DOHH2 (cell line): ENCODE measurements at regions not wholly inside any gene's neighbourhood (a gene's known extent, or its start where the extent isn't known, plus 50 kb on each side); places are given as distances from the start of the nearest gene placed in this dataset.

ENCODE experiments used
- EZH2phosphoT487 ChIP-seq: fragments of 200-600 bp; sonication (generic); IDR thresholded peaks from 2 replicates; pipeline ENCODE4 v1.6.1; 2017; ENCODE audit warnings: borderline replicate concordance, mild to moderate bottlenecking, antibody characterized with exemption, low read length, moderate library complexity, mixed read lengths
- TF ChIP-seq, protein P1 (sequence below): fragments of 200-600 bp; sonication (generic); IDR thresholded peaks from one replicate; pipeline ENCODE4 v1.5.1; 2014; ENCODE audit warnings: antibody characterized with exemption, mild to moderate bottlenecking, low read depth, low read length; ENCODE audit not compliant: poor library complexity, severe bottlenecking

DNA sequence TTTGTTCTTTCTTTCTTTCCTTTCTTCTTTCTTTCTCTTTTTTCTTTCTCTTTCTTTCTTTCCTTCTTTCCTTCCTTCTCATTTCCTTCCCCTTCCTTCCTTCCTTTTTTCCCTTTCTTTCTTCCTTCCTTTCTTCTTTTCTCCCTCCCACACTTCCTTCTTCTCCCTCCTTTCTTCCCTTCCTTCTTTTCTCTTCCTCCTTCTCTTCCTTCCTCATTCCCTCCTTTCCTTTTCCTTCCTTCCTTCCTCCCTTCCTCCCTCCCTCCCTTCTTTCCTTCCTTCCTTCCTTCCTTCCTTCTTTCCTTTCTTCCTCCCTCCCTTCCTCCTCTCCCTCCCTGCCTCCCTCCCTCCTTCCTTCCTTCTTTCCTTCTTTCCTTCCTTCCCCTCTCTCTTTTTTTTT lies 755.7 kb upstream of the GRM7 start:
- TF ChIP-seq EZH2phosphoT487: no peak
- TF ChIP-seq, protein P1, sequence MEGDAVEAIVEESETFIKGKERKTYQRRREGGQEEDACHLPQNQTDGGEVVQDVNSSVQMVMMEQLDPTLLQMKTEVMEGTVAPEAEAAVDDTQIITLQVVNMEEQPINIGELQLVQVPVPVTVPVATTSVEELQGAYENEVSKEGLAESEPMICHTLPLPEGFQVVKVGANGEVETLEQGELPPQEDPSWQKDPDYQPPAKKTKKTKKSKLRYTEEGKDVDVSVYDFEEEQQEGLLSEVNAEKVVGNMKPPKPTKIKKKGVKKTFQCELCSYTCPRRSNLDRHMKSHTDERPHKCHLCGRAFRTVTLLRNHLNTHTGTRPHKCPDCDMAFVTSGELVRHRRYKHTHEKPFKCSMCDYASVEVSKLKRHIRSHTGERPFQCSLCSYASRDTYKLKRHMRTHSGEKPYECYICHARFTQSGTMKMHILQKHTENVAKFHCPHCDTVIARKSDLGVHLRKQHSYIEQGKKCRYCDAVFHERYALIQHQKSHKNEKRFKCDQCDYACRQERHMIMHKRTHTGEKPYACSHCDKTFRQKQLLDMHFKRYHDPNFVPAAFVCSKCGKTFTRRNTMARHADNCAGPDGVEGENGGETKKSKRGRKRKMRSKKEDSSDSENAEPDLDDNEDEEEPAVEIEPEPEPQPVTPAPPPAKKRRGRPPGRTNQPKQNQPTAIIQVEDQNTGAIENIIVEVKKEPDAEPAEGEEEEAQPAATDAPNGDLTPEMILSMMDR: no peak
